Trophoblast cell (in vitro differentiated cells and primary cell): ENCODE measurements at regions not wholly inside any gene's neighbourhood (a gene's known extent, or its start where the extent isn't known, plus 50 kb on each side); places are given as distances from the start of the nearest gene placed in this dataset.
A peak's percentile ranks its signal among the peaks of the same experiment; 100 is the strongest.

Experiments used
- DNase-seq, 2 donors: peaks; one replicate each; pipeline ENCODE4 v3.0.0-alpha.2; 2016
- H2AFZ ChIP-seq: 2 replicates; pipeline ENCODE4 v1.6.1; 2013; ENCODE audit warnings: low read length, moderate library complexity, mild to moderate bottlenecking; ENCODE audit not compliant: insufficient read depth, poor library complexity
- H2AK5ac ChIP-seq: 2 replicates; pipeline ENCODE4 v1.6.1; 2013; ENCODE audit warnings: mild to moderate bottlenecking, low read length
- H2BK120ac ChIP-seq: 2 replicates; pipeline ENCODE4 v1.6.1; 2013; ENCODE audit warnings: low read length, mild to moderate bottlenecking, moderate library complexity; ENCODE audit not compliant: insufficient read depth, poor library complexity
- H2BK12ac ChIP-seq: 2 replicates; pipeline ENCODE4 v1.6.1; 2013; ENCODE audit warnings: mild to moderate bottlenecking, low read length, moderate library complexity
- H2BK5ac ChIP-seq: 2 replicates; pipeline ENCODE4 v1.6.1; 2013; ENCODE audit warnings: low read length, low read depth, moderate library complexity, mild to moderate bottlenecking; ENCODE audit not compliant: poor library complexity
- H3K14ac ChIP-seq: 2 replicates; pipeline ENCODE4 v1.6.1; 2013; ENCODE audit warnings: mild to moderate bottlenecking, low read length
- H3K18ac ChIP-seq: 2 replicates; pipeline ENCODE4 v1.6.1; 2013; ENCODE audit warnings: mild to moderate bottlenecking, low read length
- H3K23ac ChIP-seq: 2 replicates; pipeline ENCODE4 v1.6.1; 2013; ENCODE audit warnings: low read length
- H3K27ac ChIP-seq: 2 replicates; pipeline ENCODE4 v1.5.1; 2013; ENCODE audit warnings: low read depth, mild to moderate bottlenecking, inconsistent platforms, low read length, moderate library complexity
- H3K27me3 ChIP-seq: 2 replicates; pipeline ENCODE4 v1.6.1; 2013; ENCODE audit warnings: inconsistent platforms, mild to moderate bottlenecking, low read length, moderate library complexity; ENCODE audit not compliant: insufficient read depth
- H3K36me3 ChIP-seq, 2 experiments: 1 replicate in 1 of 2; 2 replicates in 1 of 2; pipeline ENCODE4 v1.6.1; 2013; ENCODE audit warnings: low read length in 2 of 2, mild to moderate bottlenecking in 2 of 2, moderate library complexity in 1 of 2; ENCODE audit not compliant: insufficient read depth in 2 of 2, control insufficient read depth in 1 of 2
- H3K4ac ChIP-seq: 2 replicates; pipeline ENCODE4 v1.6.1; 2013; ENCODE audit warnings: low read depth, mild to moderate bottlenecking, low read length, moderate library complexity
- H3K4me1 ChIP-seq, 2 experiments: 1 replicate in 1 of 2; 2 replicates in 1 of 2; pipeline ENCODE4 v1.6.1; 2013; ENCODE audit warnings: low read length in 2 of 2, mild to moderate bottlenecking in 2 of 2, moderate library complexity in 1 of 2; ENCODE audit not compliant: insufficient read depth in 2 of 2, control insufficient read depth in 1 of 2
- H3K4me2 ChIP-seq: 2 replicates; pipeline ENCODE4 v1.6.1; 2013; ENCODE audit warnings: inconsistent platforms, mild to moderate bottlenecking, low read length, moderate library complexity
- H3K4me3 ChIP-seq: 2 replicates; pipeline ENCODE4 v1.5.1; 2013; ENCODE audit warnings: mild to moderate bottlenecking, low read depth, low read length, inconsistent platforms
- H3K79me1 ChIP-seq: one replicate; pipeline ENCODE4 v1.6.1; 2013; ENCODE audit warnings: low read length
- H3K79me2 ChIP-seq: 2 replicates; pipeline ENCODE4 v1.6.1; 2013; ENCODE audit warnings: low read length, mild to moderate bottlenecking; ENCODE audit not compliant: control insufficient read depth, insufficient read depth, poor library complexity
- H3K9ac ChIP-seq: 2 replicates; pipeline ENCODE4 v1.6.1; 2013; ENCODE audit warnings: mild to moderate bottlenecking, low read length
- H3K9me3 ChIP-seq: 2 replicates; pipeline ENCODE4 v1.6.1; 2013; ENCODE audit warnings: low read depth, mild to moderate bottlenecking, control low read depth, inconsistent platforms, low read length; ENCODE audit not compliant: insufficient read depth
- H4K12ac ChIP-seq: 2 replicates; pipeline ENCODE4 v1.6.1; 2013; ENCODE audit warnings: low read depth, mild to moderate bottlenecking, low read length, moderate library complexity
- H4K8ac ChIP-seq: 2 replicates; pipeline ENCODE4 v1.6.1; 2013; ENCODE audit warnings: low read depth, mild to moderate bottlenecking, low read length, moderate library complexity
- H4K91ac ChIP-seq: one replicate; pipeline ENCODE4 v1.6.1; 2013; ENCODE audit warnings: low read depth, mild to moderate bottlenecking, low read length, moderate library complexity
- WGBS: extraction: QIAGEN DNeasy Blood & Tissue Kit; methylation state at CpG from one replicate; pipeline ENCODE4 v1.1.7; 2013; ENCODE audit warnings: missing lambda C conversion rate; ENCODE audit not compliant: insufficient read length, insufficient coverage; ENCODE audit errors: extremely low coverage; 5-methylcytosine and 5-hydroxymethylcytosine counted together

DNA sequence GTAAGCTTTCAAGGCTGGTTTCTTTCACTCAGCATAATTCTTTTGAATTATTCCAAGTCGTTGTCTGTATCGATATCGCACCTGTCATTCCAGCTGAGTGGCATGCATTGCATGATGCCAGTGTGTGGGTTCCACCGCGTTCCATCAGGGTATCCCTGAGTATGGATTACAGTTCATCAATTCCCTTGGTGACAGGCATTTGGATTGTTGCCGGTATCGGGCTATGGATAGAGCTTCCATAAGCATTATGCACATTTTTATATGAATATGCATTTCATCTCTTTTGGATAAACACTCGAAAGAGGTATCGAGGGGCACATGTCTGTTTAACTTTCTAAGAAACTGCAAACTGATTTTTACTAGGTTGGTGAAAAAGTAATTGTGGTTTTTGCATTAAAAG is 698.8 kb downstream of the BRD1 start:
- no peak overlapping the region for H3K4me2 ChIP-seq
- no peak overlapping the region for H3K4ac ChIP-seq
- no peak for DNase-seq
- no peak overlapping the region for H4K8ac ChIP-seq
- no peak overlapping the region for H4K91ac ChIP-seq
- no peak overlapping the region for H3K4me3 ChIP-seq
- WGBS: no CpG with 5 or more reads among the region's 9 CpGs
- H2AK5ac ChIP-seq: no peak overlapping the region
- H3K36me3 ChIP-seq: no peaks in the 10 kb centered on the region
- no peak overlapping the region for H3K9ac ChIP-seq
- H3K4me1 ChIP-seq: no peaks in the 10 kb centered on the region
- no peak overlapping the region for H3K27ac ChIP-seq
- H2BK12ac ChIP-seq: no peak overlapping the region
- H2AFZ ChIP-seq: no peak overlapping the region
- H3K18ac ChIP-seq: no peak overlapping the region
- H3K27me3 ChIP-seq: no peaks in the 10 kb centered on the region
- no peak overlapping the region for H2BK5ac ChIP-seq
- no peak overlapping the region for H3K14ac ChIP-seq
- no peak overlapping the region for H4K12ac ChIP-seq
- no peaks in the 10 kb centered on the region for H3K79me2 ChIP-seq
- no peak overlapping the region for H3K23ac ChIP-seq
- H3K79me1 ChIP-seq: no peaks in the 10 kb centered on the region
- peaks cover 2% of the 10 kb centered on the region for H3K9me3 ChIP-seq
- H2BK120ac ChIP-seq: no peak overlapping the region

GRCh38 chr22:49124608-49125007 is 703.1 kb downstream of the BRD1 start:
- Histone ChIP-seq H2BK5ac (no peak overlapping the region), H3K79me1 (no peaks in the 10 kb centered on the region), H3K36me3 (no peaks in the 10 kb centered on the region), H3K14ac (no peak overlapping the region), H3K27me3 (no peaks in the 10 kb centered on the region), H3K4ac (no peak overlapping the region), H3K4me2 (no peak overlapping the region), H2AFZ (no peak overlapping the region), H3K79me2 (no peaks in the 10 kb centered on the region), H3K23ac (no peak overlapping the region), H2BK120ac (no peak overlapping the region), H4K8ac (no peak overlapping the region), H2BK12ac (no peak overlapping the region), H4K12ac (no peak overlapping the region), H3K18ac (no peak overlapping the region), H3K9ac (no peak overlapping the region), H4K91ac (no peak overlapping the region), H3K4me3 (no peak overlapping the region), H3K4me1 (peaks cover 3% of the 10 kb centered on the region in 2 experiments), H2AK5ac (no peak overlapping the region), H3K27ac (no peak overlapping the region), H3K9me3 (peaks cover 5% of the 10 kb centered on the region)
- DNase-seq: no peak
- no CpG with 5 or more reads among the region's 5 CpGs for WGBS

DNA sequence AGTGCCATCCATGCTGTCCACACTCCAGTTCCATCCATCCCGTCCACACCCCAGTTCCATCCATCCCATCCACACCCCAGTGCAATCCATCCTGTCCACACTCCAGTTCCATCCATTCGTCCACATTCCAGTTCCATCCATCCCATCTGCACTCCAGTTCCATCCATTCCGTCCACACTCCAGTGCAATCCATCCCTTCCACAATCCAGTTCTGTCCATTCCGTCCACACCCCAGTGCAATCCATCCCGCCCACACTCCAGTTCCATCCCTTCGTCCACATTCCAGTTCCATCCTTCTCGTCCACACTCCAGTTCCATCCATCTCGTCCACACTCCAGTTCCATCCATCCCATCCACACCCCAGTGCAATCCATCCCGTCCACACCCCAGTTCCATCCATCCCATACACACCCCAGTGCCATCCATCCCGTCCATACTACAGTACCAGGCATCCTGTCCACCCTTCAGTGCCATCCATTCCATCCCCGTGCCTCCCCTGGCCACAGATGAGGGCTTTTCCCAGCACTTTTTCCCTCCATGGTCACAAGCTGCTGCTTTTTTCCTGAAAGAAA is 704.0 kb downstream of the BRD1 start:
- Histone ChIP-seq H3K9ac (peak overlapping the region; percentile 42), H2BK120ac (no peak overlapping the region), H3K27ac (no peak overlapping the region), H4K8ac (no peak overlapping the region), H3K79me1 (no peaks in the 10 kb centered on the region), H3K4me3 (peak overlapping the region; percentile 37), H3K36me3 (no peaks in the 10 kb centered on the region), H3K14ac (no peak overlapping the region), H3K18ac (no peak overlapping the region), H3K4me2 (no peak overlapping the region), H3K4ac (no peak overlapping the region), H2AFZ (no peak overlapping the region), H2BK12ac (no peak overlapping the region), H3K9me3 (peaks cover 7% of the 10 kb centered on the region), H3K27me3 (no peaks in the 10 kb centered on the region), H3K4me1 (peaks cover 6 to 9% of the 10 kb centered on the region in 2 experiments), H4K91ac (no peak overlapping the region), H2BK5ac (no peak overlapping the region), H3K79me2 (no peaks in the 10 kb centered on the region), H3K23ac (no peak overlapping the region), H4K12ac (no peak overlapping the region), H2AK5ac (no peak overlapping the region)
- WGBS: no CpG with 5 or more reads among the region's 11 CpGs
- no peak for DNase-seq

DNA sequence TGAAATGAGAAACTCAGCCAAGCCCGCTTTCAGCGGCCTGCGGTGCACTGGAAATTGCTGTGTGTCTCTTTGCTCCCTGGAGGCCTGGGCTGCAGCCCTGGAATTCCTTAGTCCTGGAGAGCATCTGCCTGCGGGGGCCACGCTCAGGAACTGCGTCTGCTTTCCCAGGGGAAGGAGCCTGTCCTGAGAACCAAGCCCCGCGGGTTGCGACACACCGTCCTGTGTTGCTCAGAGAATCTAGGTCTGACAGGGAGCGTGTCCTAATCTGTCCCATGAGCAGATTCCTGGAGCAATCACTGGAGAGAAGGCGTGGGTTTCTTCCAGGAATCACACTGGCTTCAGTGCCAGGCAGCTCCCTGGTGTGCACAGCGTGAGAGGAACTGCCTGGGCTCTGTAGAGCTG is 708.1 kb downstream of the BRD1 start:
- Histone ChIP-seq H3K36me3 (no peaks in the 10 kb centered on the region), H4K12ac (no peak overlapping the region), H3K79me1 (no peaks in the 10 kb centered on the region), H3K79me2 (no peaks in the 10 kb centered on the region), H3K4me3 (no peak overlapping the region), H3K4me1 (peaks cover 6 to 9% of the 10 kb centered on the region in 2 experiments), H2AK5ac (no peak overlapping the region), H2BK120ac (no peak overlapping the region), H3K14ac (no peak overlapping the region), H3K23ac (no peak overlapping the region), H3K9me3 (peaks cover 9% of the 10 kb centered on the region), H4K8ac (no peak overlapping the region), H3K4ac (no peak overlapping the region), H4K91ac (no peak overlapping the region), H2BK5ac (no peak overlapping the region), H3K27me3 (no peaks in the 10 kb centered on the region), H2AFZ (no peak overlapping the region), H3K18ac (no peak overlapping the region), H2BK12ac (no peak overlapping the region), H3K4me2 (no peak overlapping the region), H3K27ac (no peak overlapping the region), H3K9ac (no peak overlapping the region)
- WGBS: no CpG with 5 or more reads among the region's 13 CpGs
- peak in 1 of 2 donors; percentile 6 for DNase-seq
